ENCODE measurements at regions not wholly inside any gene's neighbourhood (a gene's known extent, or its start where the extent isn't known, plus 50 kb on each side); places are given as distances from the start of the nearest gene placed in this dataset.

DNA sequence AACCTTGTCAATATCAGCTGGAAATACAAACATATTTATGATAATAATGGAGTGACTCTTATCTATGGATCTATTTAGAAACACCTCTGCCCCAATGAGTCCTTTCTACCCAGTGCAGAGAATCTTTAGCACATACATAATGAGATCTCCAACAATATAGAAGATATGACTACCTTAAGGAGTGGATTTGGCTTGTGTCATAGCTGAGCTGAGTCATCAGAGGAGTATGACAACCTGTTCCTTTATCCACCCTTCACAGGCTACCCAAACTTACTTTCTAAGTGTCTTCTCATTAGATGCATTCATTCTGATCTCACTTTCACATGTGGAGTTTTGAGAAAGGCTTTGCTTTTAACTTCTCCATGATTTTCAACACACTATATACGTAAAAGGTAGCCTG, 1218.9 kb downstream of the DSC3 start:
- TF ChIP-seq, protein P1, sequence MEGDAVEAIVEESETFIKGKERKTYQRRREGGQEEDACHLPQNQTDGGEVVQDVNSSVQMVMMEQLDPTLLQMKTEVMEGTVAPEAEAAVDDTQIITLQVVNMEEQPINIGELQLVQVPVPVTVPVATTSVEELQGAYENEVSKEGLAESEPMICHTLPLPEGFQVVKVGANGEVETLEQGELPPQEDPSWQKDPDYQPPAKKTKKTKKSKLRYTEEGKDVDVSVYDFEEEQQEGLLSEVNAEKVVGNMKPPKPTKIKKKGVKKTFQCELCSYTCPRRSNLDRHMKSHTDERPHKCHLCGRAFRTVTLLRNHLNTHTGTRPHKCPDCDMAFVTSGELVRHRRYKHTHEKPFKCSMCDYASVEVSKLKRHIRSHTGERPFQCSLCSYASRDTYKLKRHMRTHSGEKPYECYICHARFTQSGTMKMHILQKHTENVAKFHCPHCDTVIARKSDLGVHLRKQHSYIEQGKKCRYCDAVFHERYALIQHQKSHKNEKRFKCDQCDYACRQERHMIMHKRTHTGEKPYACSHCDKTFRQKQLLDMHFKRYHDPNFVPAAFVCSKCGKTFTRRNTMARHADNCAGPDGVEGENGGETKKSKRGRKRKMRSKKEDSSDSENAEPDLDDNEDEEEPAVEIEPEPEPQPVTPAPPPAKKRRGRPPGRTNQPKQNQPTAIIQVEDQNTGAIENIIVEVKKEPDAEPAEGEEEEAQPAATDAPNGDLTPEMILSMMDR (IDR thresholded peaks at IDR 0.05; ENCODE audit: insufficient read depth, low read length, poor library complexity, severe bottlenecking): no peak
- no peaks in the 10 kb centered on the region for H3K36me3 ChIP-seq (ENCODE audit: control insufficient read depth, insufficient read depth, low read length)
- H3K27me3 ChIP-seq (ENCODE audit: control insufficient read depth, insufficient read depth, low read length): no peaks in the 10 kb centered on the region
- H3K4me3 ChIP-seq (ENCODE audit: low read depth, low read length): no peak overlapping the region
- DNase-seq (ENCODE audit: low read depth): no peak

DNA sequence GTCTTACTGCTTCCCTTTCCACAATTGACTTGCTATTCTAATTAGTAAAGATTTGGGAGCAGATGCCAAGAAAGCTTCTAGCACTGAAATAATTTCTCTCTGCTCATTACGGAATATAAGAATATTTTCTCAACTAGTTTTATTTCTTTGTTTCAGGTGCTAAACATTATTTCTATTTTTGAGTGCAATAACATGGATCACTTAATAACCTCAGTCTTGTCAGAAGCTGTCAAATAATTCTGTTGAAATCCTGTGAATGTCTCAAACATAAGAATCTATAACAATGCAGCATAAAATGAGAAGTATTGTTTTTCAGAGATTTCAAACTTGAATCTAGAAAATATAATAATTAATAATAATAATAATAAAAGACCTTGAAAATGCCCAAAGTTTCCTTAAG, 1221.0 kb downstream of the DSC3 start:
- Histone ChIP-seq H3K27me3 (ENCODE audit: control insufficient read depth, insufficient read depth, low read length) (no peaks in the 10 kb centered on the region), H3K4me3 (ENCODE audit: low read depth, low read length) (no peak overlapping the region), H3K36me3 (ENCODE audit: control insufficient read depth, insufficient read depth, low read length) (no peaks in the 10 kb centered on the region)
- TF ChIP-seq, protein P1 (IDR thresholded peaks at IDR 0.05; ENCODE audit: insufficient read depth, low read length, poor library complexity, severe bottlenecking): no peak
- no peak for DNase-seq (ENCODE audit: low read depth)

DNA sequence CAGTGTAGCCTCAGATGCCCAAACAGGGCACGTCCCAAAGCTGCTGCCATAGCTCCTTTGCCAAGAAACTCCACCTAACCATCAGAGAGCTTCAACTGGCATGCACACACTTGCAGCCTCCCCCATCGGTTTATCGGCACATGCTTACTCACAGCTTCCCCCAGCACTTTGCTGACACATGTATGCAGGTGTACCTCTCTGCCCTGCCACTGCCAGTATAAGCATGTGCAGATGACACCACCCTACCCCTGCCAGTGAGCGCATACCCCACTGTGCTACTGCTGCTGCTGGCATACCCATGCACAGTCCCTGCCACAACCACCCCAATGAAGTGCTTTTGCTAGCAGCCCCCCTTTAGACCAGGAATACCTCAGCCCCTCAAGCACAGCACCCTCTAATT, 1231.0 kb downstream of the DSC3 start:
- TF ChIP-seq, protein P1 (IDR thresholded peaks at IDR 0.05; ENCODE audit: insufficient read depth, low read length, poor library complexity, severe bottlenecking): no peak
- Histone ChIP-seq H3K27me3 (ENCODE audit: control insufficient read depth, insufficient read depth, low read length) (no peaks in the 10 kb centered on the region), H3K36me3 (ENCODE audit: control insufficient read depth, insufficient read depth, low read length) (no peaks in the 10 kb centered on the region), H3K4me3 (ENCODE audit: low read depth, low read length) (no peak overlapping the region)
- DNase-seq (ENCODE audit: low read depth): no peak

DNA sequence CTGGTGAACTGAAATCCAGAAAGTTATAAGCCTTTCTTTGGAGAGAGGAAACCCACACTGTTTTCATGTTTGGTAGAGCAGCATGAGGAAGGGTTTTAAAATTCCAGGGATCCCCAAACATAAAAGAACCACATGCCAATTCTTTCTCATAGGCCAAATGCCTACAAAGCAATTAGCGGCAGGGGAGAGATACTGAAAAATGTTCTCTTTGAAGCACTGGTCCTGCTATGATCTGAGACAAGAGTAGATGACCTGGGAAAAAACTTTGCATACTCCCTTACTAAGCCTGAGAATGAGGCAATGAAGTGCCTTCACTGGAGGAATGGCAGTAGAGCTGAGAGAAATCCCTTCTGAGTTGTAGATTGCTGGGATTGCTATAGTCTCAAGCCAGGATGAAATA, 1261.7 kb downstream of the DSC3 start:
- no peaks in the 10 kb centered on the region for H3K27me3 ChIP-seq (ENCODE audit: control insufficient read depth, insufficient read depth, low read length)
- H3K4me3 ChIP-seq (ENCODE audit: low read depth, low read length): no peak overlapping the region
- H3K36me3 ChIP-seq (ENCODE audit: control insufficient read depth, insufficient read depth, low read length): no peaks in the 10 kb centered on the region
- TF ChIP-seq, protein P1 (IDR thresholded peaks at IDR 0.05; ENCODE audit: insufficient read depth, low read length, poor library complexity, severe bottlenecking): no peak
- no peak for DNase-seq (ENCODE audit: low read depth)

DNA sequence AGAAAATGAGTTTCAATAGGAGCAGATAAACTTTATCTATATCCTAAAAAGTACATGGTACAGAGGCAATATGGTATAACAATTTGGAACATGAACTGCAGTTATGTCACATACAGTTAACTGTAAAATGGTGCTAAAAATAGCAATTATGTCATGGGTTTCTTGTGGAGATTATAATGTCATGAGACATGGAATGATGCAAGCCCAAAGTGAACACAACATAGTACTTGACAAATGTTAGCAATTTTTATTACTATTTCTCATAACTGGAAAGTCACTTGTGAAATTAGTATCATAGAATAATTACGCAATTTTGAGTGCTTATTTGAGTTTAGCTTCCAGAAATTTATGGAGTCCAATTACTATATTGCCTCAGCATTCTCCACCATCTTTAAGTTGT, 1263.4 kb downstream of the DSC3 start:
- Histone ChIP-seq H3K36me3 (ENCODE audit: control insufficient read depth, insufficient read depth, low read length) (no peaks in the 10 kb centered on the region), H3K4me3 (ENCODE audit: low read depth, low read length) (no peak overlapping the region), H3K27me3 (ENCODE audit: control insufficient read depth, insufficient read depth, low read length) (no peaks in the 10 kb centered on the region)
- TF ChIP-seq, protein P1 (IDR thresholded peaks at IDR 0.05; ENCODE audit: insufficient read depth, low read length, poor library complexity, severe bottlenecking): no peak
- DNase-seq (ENCODE audit: low read depth): no peak

DNA sequence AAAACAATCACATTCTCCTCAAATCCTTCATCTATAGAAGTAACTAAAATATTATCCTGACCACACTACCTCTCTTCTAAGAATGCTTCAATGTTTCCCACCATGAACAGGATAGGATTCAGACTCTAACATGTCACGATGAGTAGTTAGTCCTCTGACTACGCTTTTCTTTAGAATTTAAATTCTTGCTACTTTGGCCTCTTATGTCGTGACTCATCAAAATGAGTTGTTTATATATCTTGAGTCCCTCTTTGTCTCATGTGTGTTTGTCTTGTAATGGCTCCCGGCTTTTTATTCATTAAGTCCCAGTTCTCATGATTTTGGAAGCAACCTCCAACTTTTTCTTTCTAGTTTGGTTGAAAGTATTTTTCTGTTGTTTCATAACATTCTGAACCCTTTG, 1289.2 kb downstream of the DSC3 start:
- DNase-seq (ENCODE audit: low read depth): no peak
- Histone ChIP-seq H3K4me3 (ENCODE audit: low read depth, low read length) (no peak overlapping the region), H3K27me3 (ENCODE audit: control insufficient read depth, insufficient read depth, low read length) (no peaks in the 10 kb centered on the region), H3K36me3 (ENCODE audit: control insufficient read depth, insufficient read depth, low read length) (no peaks in the 10 kb centered on the region)
- TF ChIP-seq, protein P1 (IDR thresholded peaks at IDR 0.05; ENCODE audit: insufficient read depth, low read length, poor library complexity, severe bottlenecking): no peak
